IPS-15b (cell line): ENCODE measurements at regions not wholly inside any gene's neighbourhood (a gene's known extent, or its start where the extent isn't known, plus 50 kb on each side); places are given as distances from the start of the nearest gene placed in this dataset.
"Not testable (repeated sequence)": the region's sequence is repeated elsewhere in the genome, so short reads cannot be mapped to it uniquely, and the experiment has no call there.

ENCODE experiments used
- H3K27me3 ChIP-seq: one replicate; pipeline ENCODE4 v1.6.1; 2013; ENCODE audit warnings: low read length; ENCODE audit not compliant: control insufficient read depth, insufficient read depth
- H3K36me3 ChIP-seq: one replicate; pipeline ENCODE4 v1.6.1; 2013; ENCODE audit warnings: low read length; ENCODE audit not compliant: control insufficient read depth, insufficient read depth
- H3K4me1 ChIP-seq: one replicate; pipeline ENCODE4 v1.6.1; 2013; ENCODE audit warnings: mild to moderate bottlenecking, low read length; ENCODE audit not compliant: control insufficient read depth, insufficient read depth
- H3K4me3 ChIP-seq: one replicate; pipeline ENCODE4 v1.5.1; 2013; ENCODE audit warnings: low read depth, low read length
- H3K9ac ChIP-seq: one replicate; pipeline ENCODE4 v1.6.1; 2013; ENCODE audit warnings: low read depth, mild to moderate bottlenecking, low read length
- H3K9me3 ChIP-seq: one replicate; pipeline ENCODE4 v1.6.1; 2013; ENCODE audit warnings: mild to moderate bottlenecking, low read length; ENCODE audit not compliant: control insufficient read depth, insufficient read depth

GRCh38 chr5:74492230-74492629 lies 148.3 kb downstream of the ENC1 start:
- no peak overlapping the region for H3K9ac ChIP-seq
- no peaks in the 10 kb centered on the region for H3K27me3 ChIP-seq
- no peaks in the 10 kb centered on the region for H3K9me3 ChIP-seq
- H3K36me3 ChIP-seq: no peaks in the 10 kb centered on the region
- no peak overlapping the region for H3K4me3 ChIP-seq
- H3K4me1 ChIP-seq: no peaks in the 10 kb centered on the region

- Histone ChIP-seq H3K9me3 (no peaks in the 10 kb centered on the region), H3K36me3 (no peaks in the 10 kb centered on the region), H3K9ac (no peak overlapping the region), H3K4me1 (no peaks in the 10 kb centered on the region), H3K4me3 (no peak overlapping the region), H3K27me3 (no peaks in the 10 kb centered on the region)
These were observed 148.9 kb downstream of the ENC1 start for GRCh38 chr5:74491586-74491985.

- H3K36me3 ChIP-seq: no peaks in the 10 kb centered on the region
- no peaks in the 10 kb centered on the region for H3K27me3 ChIP-seq
- H3K9me3 ChIP-seq: no peaks in the 10 kb centered on the region
- no peak overlapping the region for H3K9ac ChIP-seq
- H3K4me1 ChIP-seq: no peaks in the 10 kb centered on the region
- no peak overlapping the region for H3K4me3 ChIP-seq
These were observed 149.7 kb downstream of the ENC1 start for GRCh38 chr5:74490814-74491213.

GRCh38 chr5:74482990-74483389 lies 157.5 kb downstream of the ENC1 start:
- Histone ChIP-seq H3K4me3 (no peak overlapping the region), H3K36me3 (no peaks in the 10 kb centered on the region), H3K9ac (no peak overlapping the region), H3K27me3 (no peaks in the 10 kb centered on the region), H3K4me1 (peaks cover 8% of the 10 kb centered on the region), H3K9me3 (no peaks in the 10 kb centered on the region)

- no peaks in the 10 kb centered on the region for H3K27me3 ChIP-seq
- no peak overlapping the region for H3K9ac ChIP-seq
- H3K9me3 ChIP-seq: no peaks in the 10 kb centered on the region
- no peak overlapping the region for H3K4me3 ChIP-seq
- H3K4me1 ChIP-seq: peaks cover 8% of the 10 kb centered on the region
- H3K36me3 ChIP-seq: no peaks in the 10 kb centered on the region
These were observed 158.0 kb downstream of the ENC1 start for GRCh38 chr5:74482523-74482922.

GRCh38 chr5:74481357-74481756 lies 159.2 kb downstream of the ENC1 start:
- H3K36me3 ChIP-seq, H3K4me1 ChIP-seq, H3K27me3 ChIP-seq, H3K4me3 ChIP-seq, H3K9me3 ChIP-seq, H3K9ac ChIP-seq: not testable (repeated sequence)

GRCh38 chr5:74480201-74480600 lies 160.3 kb downstream of the ENC1 start:
- Histone ChIP-seq H3K4me3 (no peak overlapping the region), H3K27me3 (no peaks in the 10 kb centered on the region), H3K9ac (no peak overlapping the region), H3K36me3 (no peaks in the 10 kb centered on the region), H3K9me3 (no peaks in the 10 kb centered on the region), H3K4me1 (peaks cover 12% of the 10 kb centered on the region)

- no peaks in the 10 kb centered on the region for H3K36me3 ChIP-seq
- H3K4me3 ChIP-seq: no peak overlapping the region
- no peaks in the 10 kb centered on the region for H3K27me3 ChIP-seq
- no peak overlapping the region for H3K9ac ChIP-seq
- peaks cover 7% of the 10 kb centered on the region for H3K4me1 ChIP-seq
- no peaks in the 10 kb centered on the region for H3K9me3 ChIP-seq
These were observed 162.2 kb downstream of the ENC1 start for GRCh38 chr5:74478328-74478727.

GRCh38 chr5:74477761-74478160 lies 162.8 kb downstream of the ENC1 start:
- H3K9me3 ChIP-seq: no peaks in the 10 kb centered on the region
- H3K4me1 ChIP-seq: peaks cover 4% of the 10 kb centered on the region
- H3K4me3 ChIP-seq: no peak overlapping the region
- H3K9ac ChIP-seq: no peak overlapping the region
- no peaks in the 10 kb centered on the region for H3K27me3 ChIP-seq
- H3K36me3 ChIP-seq: no peaks in the 10 kb centered on the region

- peaks cover 4% of the 10 kb centered on the region for H3K4me1 ChIP-seq
- H3K27me3 ChIP-seq: no peaks in the 10 kb centered on the region
- no peak overlapping the region for H3K4me3 ChIP-seq
- H3K36me3 ChIP-seq: no peaks in the 10 kb centered on the region
- H3K9me3 ChIP-seq: no peaks in the 10 kb centered on the region
- H3K9ac ChIP-seq: no peak overlapping the region
These were observed 163.6 kb downstream of the ENC1 start for GRCh38 chr5:74476819-74477453.

- Histone ChIP-seq H3K9me3 (no peaks in the 10 kb centered on the region), H3K9ac (no peak overlapping the region), H3K4me3 (no peak overlapping the region), H3K36me3 (no peaks in the 10 kb centered on the region), H3K4me1 (peaks cover 4% of the 10 kb centered on the region), H3K27me3 (no peaks in the 10 kb centered on the region)
These were observed 164.3 kb downstream of the ENC1 start for GRCh38 chr5:74476046-74476818.

- Histone ChIP-seq H3K27me3 (no peaks in the 10 kb centered on the region), H3K36me3 (no peaks in the 10 kb centered on the region), H3K9ac (no peak overlapping the region), H3K4me1 (peaks cover 4% of the 10 kb centered on the region), H3K9me3 (no peaks in the 10 kb centered on the region), H3K4me3 (no peak overlapping the region)
These were observed 168.7 kb downstream of the ENC1 start for GRCh38 chr5:74471875-74472274.
